Fibroblast of skin of right biceps (primary cell): ENCODE measurements at regions not wholly inside any gene's neighbourhood (a gene's known extent, or its start where the extent isn't known, plus 50 kb on each side); places are given as distances from the start of the nearest gene placed in this dataset.
A peak's percentile ranks its signal among the peaks of the same experiment; 100 is the strongest.

ENCODE experiments used
- DNase-seq: peaks from one replicate; pipeline ENCODE4 v3.0.0-alpha.2; 2013

- no peak for DNase-seq
These were observed 115.1 kb downstream of the RHOU start for GRCh38 chr1:228850141-228851100.

GRCh38 chr1:228851193-228851592, 115.9 kb downstream of the RHOU start:
- DNase-seq, result no peak

GRCh38 chr1:228851618-228852017, 116.3 kb downstream of the RHOU start:
- DNase-seq, result no peak

- DNase-seq, result no peak
These were observed 116.7 kb downstream of the RHOU start for GRCh38 chr1:228852024-228852423.

- DNase-seq, result no peak
These were observed 117.3 kb downstream of the RHOU start for GRCh38 chr1:228852511-228853088.

- no peak for DNase-seq
These were observed 117.9 kb downstream of the RHOU start for GRCh38 chr1:228853191-228853590.

- no peak for DNase-seq
These were observed 118.4 kb downstream of the RHOU start for GRCh38 chr1:228853637-228854036.

- DNase-seq, result no peak
These were observed 119.6 kb downstream of the RHOU start for GRCh38 chr1:228854907-228855306.

GRCh38 chr1:228857611-228858010, 122.3 kb downstream of the RHOU start:
- no peak for DNase-seq

GRCh38 chr1:228860911-228861831, 125.9 kb downstream of the RHOU start:
- peak; percentile 94 for DNase-seq

- DNase-seq, result no peak
These were observed 126.5 kb downstream of the RHOU start for GRCh38 chr1:228861832-228862180.

GRCh38 chr1:228862542-228863505, 127.5 kb downstream of the RHOU start:
- DNase-seq, result no peak

GRCh38 chr1:228863776-228864175, 128.5 kb downstream of the RHOU start:
- DNase-seq, result no peak

GRCh38 chr1:228865627-228866330, 130.5 kb downstream of the RHOU start:
- no peak for DNase-seq

- DNase-seq, result no peak
These were observed 131.2 kb downstream of the RHOU start for GRCh38 chr1:228866468-228866867.

- no peak for DNase-seq
These were observed 132.1 kb downstream of the RHOU start for GRCh38 chr1:228867108-228867950.

- DNase-seq, result no peak
These were observed 132.9 kb downstream of the RHOU start for GRCh38 chr1:228867951-228868730.

- DNase-seq, result no peak
These were observed 133.4 kb downstream of the RHOU start for GRCh38 chr1:228868731-228869024.

GRCh38 chr1:228869312-228869824, 134.1 kb downstream of the RHOU start:
- no peak for DNase-seq
